AG09319 (cell line): ENCODE measurements at regions not wholly inside any gene's neighbourhood (a gene's known extent, or its start where the extent isn't known, plus 50 kb on each side); places are given as distances from the start of the nearest gene placed in this dataset.

Experiments
- DNase-seq: peaks from one replicate; pipeline ENCODE4 v3.0.0-alpha.2; 2010; ENCODE audit warnings: low read depth; ENCODE audit errors: extremely low read depth
- CTCF ChIP-seq: IDR thresholded peaks from 2 replicates; pipeline ENCODE4 v1.5.1; 2011; ENCODE audit warnings: low read depth, mild to moderate bottlenecking, inconsistent platforms, low read length, moderate library complexity

- no peak for TF ChIP-seq CTCF
- DNase-seq, result no peak
Measured at GRCh38 chr13:26954976-26955375, 194.4 kb upstream of the GPR12 start.

GRCh38 chr13:26953291-26953690, 192.7 kb upstream of the GPR12 start:
- no peak for DNase-seq
- no peak for TF ChIP-seq CTCF

- no peak for TF ChIP-seq CTCF
- no peak for DNase-seq
Measured at GRCh38 chr13:26952551-26953143, 192.1 kb upstream of the GPR12 start.

- no peak for TF ChIP-seq CTCF
- DNase-seq, result no peak
Measured at GRCh38 chr13:26951581-26952177, 191.1 kb upstream of the GPR12 start.

GRCh38 chr13:26950968-26951367, 190.4 kb upstream of the GPR12 start:
- no peak for TF ChIP-seq CTCF
- DNase-seq, result no peak

- no peak for TF ChIP-seq CTCF
- no peak for DNase-seq
Measured at GRCh38 chr13:26950546-26950945, 190.0 kb upstream of the GPR12 start.

GRCh38 chr13:26949701-26950502, 189.3 kb upstream of the GPR12 start:
- DNase-seq, result no peak
- no peak for TF ChIP-seq CTCF
